ENCODE measurements at regions not wholly inside any gene's neighbourhood (a gene's known extent, or its start where the extent isn't known, plus 50 kb on each side); places are given as distances from the start of the nearest gene placed in this dataset.

DNA sequence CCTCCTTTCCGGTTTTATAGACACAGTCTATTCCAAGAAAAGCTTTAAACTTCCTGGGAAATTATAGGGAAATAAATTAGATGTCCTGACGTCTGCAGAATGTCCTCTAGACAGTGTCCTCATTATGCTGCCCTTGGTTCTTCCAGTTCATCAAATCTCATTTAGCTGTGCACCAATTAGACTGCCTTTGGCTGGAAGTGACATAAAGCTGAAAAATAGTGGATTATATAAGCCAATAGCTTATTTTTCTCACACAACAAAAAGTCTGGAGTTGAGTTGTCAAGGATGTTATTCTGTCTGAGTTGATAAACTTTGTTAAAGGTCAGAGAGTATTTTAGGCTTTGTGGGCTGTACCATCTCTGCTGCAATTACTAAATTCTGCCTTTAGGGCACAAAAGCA lies 314.8 kb upstream of the TMTC4 start:
- Histone ChIP-seq H2BK12ac (ENCODE audit: low read depth, low read length) (no peak overlapping the region), H3K4ac (replicated peaks; ENCODE audit: insufficient read length, low read depth, low read length) (no peak overlapping the region), H3K23ac (ENCODE audit: insufficient read length) (no peak overlapping the region), H3K18ac (ENCODE audit: extremely low read depth, low read length) (no peak overlapping the region), H3K4me1 (replicated peaks in 1 of 4; ENCODE audit: control insufficient read depth in 3 of 4, insufficient read depth in 4 of 4, low read length in 3 of 4) (peaks cover 0 to 8% (median 2%) of the 10 kb centered on the region in 4 experiments; a peak in 4 of 7 replicates), H3K14ac (ENCODE audit: insufficient read length) (no peak overlapping the region), H4K20me1 (replicated peaks in 1 of 2; ENCODE audit: control insufficient read depth in 1 of 2, insufficient read depth in 2 of 2, low read length in 2 of 2) (no peaks in the 10 kb centered on the region), H2BK20ac (ENCODE audit: low read length) (no peak overlapping the region), H2AK5ac (ENCODE audit: low read depth, low read length) (no peak overlapping the region), H2BK15ac (ENCODE audit: low read length) (no peak overlapping the region), H3K23me2 (ENCODE audit: low read depth, low read length) (no peaks in the 10 kb centered on the region), H2BK120ac (replicated peaks; ENCODE audit: low read depth, low read length) (no peak overlapping the region), H3K56ac (replicated peaks; ENCODE audit: insufficient read length, low read depth, low read length) (no peak overlapping the region), H3K9me3 (ENCODE audit: insufficient read depth in 2 of 2, low read depth in 1 of 2, low read length in 1 of 2) (peaks cover 0 to 11% of the 10 kb centered on the region in 2 experiments; a peak in 1 of 4 replicates), H3K79me1 (ENCODE audit: low read depth, low read length) (no peaks in the 10 kb centered on the region), H3K4me3 (ENCODE audit: extremely low read depth in 1 of 4, insufficient read depth in 2 of 4, low read depth in 3 of 4, low read length in 4 of 4) (no peak overlapping the region), H2AFZ (ENCODE audit: low read length) (no peak overlapping the region), H4K8ac (ENCODE audit: extremely low read depth, insufficient read depth, low read length) (no peak overlapping the region), H3K4me2 (ENCODE audit: insufficient read depth in 1 of 2, low read depth in 2 of 2, low read length in 2 of 2) (no peak overlapping the region), H3K79me2 (ENCODE audit: control insufficient read depth in 1 of 2, insufficient read depth in 2 of 2, low read length in 2 of 2) (no peaks in the 10 kb centered on the region), H3K27me3 (replicated peaks in 1 of 4; ENCODE audit: control insufficient read depth in 3 of 4, extremely low read depth in 1 of 4, insufficient read depth in 3 of 4, low read length in 3 of 4) (no peaks in the 10 kb centered on the region), H2BK5ac (ENCODE audit: low read depth, low read length) (no peak overlapping the region), H4K91ac (replicated peaks; ENCODE audit: insufficient read length, low read length) (no peak overlapping the region), H3K27ac (ENCODE audit: low read depth, low read length) (no peak overlapping the region), H3K9ac (replicated peaks in 1 of 4; ENCODE audit: extremely low read depth in 1 of 4, low read depth in 3 of 4, low read length in 3 of 4) (no peak overlapping the region), H3K36me3 (ENCODE audit: control insufficient read depth in 2 of 4, insufficient read depth in 4 of 4, low read length in 3 of 4) (no peaks in the 10 kb centered on the region), H4K5ac (ENCODE audit: insufficient read length, low read depth, low read length) (no peak overlapping the region)
- FAIRE-seq (no peak), DNase-seq (ENCODE audit: low read depth in 1 of 2, low spot score in 2 of 2) (no peak)
- CTCF ChIA-PET (ENCODE audit: partially characterized antibody), result interaction anchor here (0.8 to 1.8 kb wide), 8 partner anchors 10 to 344 kb away, joined by 3 to 4 read pairs (median 4); no protein-coding TSS in a partner anchor
- TF ChIP-seq PHF8 (conservative IDR thresholded peaks at IDR 0.05; ENCODE audit: low read depth, low read length) (no peak), JUN (IDR thresholded peaks at IDR 0.05; ENCODE audit: low read depth, low read length) (no peak)
- TF ChIP-seq, protein P1, sequence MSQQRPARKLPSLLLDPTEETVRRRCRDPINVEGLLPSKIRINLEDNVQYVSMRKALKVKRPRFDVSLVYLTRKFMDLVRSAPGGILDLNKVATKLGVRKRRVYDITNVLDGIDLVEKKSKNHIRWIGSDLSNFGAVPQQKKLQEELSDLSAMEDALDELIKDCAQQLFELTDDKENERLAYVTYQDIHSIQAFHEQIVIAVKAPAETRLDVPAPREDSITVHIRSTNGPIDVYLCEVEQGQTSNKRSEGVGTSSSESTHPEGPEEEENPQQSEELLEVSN (IDR thresholded peaks at IDR 0.05), result no peak
- POLR2A ChIA-PET (ENCODE audit: partially characterized antibody), result no interaction called here
- WGBS, 2 experiments (ENCODE audit: extremely low coverage in 1 of 2, insufficient coverage in 1 of 2, insufficient read length in 1 of 2, insufficient replicate concordance in 2 of 2, low coverage in 1 of 2, low lambda C conversion rate in 2 of 2, missing lambda C conversion rate in 1 of 2), result 86% methylated on average over 2 of the region's 2 CpGs; no CpG with 5 or more reads in 1 of the 2 experiments
